ENCODE measurements at regions not wholly inside any gene's neighbourhood (a gene's known extent, or its start where the extent isn't known, plus 50 kb on each side); places are given as distances from the start of the nearest gene placed in this dataset.

DNA sequence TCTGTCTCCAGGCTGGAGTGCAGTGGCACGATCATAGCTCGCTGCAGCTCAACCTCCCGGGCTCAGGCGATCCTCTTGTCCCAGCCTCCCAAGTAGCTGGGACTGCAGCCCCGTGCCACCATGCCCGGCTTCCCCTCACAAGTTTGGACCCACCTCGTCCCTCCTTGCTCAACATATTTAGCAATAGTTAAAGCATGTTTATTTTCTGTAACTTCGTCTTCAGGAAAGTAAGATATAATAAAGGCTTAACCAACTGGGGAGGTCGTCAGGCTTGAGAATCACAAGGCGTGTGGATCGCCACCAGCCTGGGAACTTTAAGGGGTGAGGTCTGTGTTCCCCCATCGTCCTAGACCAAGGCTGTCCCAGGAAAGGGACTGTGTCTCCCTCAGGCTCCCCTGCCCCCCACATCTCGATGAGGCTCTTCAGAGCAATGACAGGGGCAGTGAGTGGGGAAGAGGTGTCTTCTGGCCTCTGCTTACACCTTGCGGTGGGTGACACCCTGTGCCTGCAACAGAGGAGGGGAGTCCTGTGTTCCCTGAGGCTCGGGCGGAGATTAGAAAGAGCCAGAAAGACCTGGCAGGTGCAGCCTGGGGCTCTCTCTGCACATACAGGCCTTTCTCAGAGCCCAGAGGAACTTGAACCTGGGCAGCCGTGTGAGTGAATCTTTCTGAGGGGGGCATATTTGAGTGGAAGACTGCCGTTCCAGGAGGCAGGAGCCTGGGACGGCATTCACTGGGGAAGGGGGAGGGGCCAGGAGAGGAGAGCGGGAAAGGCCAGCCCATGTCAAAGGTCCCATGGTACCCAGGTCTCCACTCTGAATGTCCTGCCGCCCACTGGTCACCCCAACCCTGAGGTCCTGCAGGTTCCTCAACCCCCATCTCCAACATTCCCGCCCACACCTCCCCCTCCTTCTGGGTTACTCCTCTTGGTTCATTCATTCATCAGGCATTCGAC, 152.3 kb downstream of the SMAD6 start (continued):
- TF ChIP-seq CEBPB (IDR thresholded peaks at IDR 0.05; ENCODE audit: low read depth) (no peak), CTCF (IDR thresholded peaks at IDR 0.05 in 2 of 3, conservative IDR thresholded peaks at IDR 0.05 in 1 of 3; ENCODE audit: borderline replicate concordance in 1 of 3, insufficient read depth in 1 of 3, low read depth in 2 of 3, low read length in 2 of 3) (no peak), ZFX (IDR thresholded peaks at IDR 0.05) (no peak), FOSL1 (IDR thresholded peaks at IDR 0.05; ENCODE audit: low read depth) (no peak), SIN3A (IDR thresholded peaks at IDR 0.05; ENCODE audit: low read depth) (no peak), EZH2phosphoT487 (IDR thresholded peaks at IDR 0.05; ENCODE audit: borderline replicate concordance) (no peak), TCF7L2 (IDR thresholded peaks at IDR 0.05; ENCODE audit: borderline replicate concordance, extremely low read depth, insufficient read depth, insufficient read length) (no peak), POLR2A (IDR thresholded peaks at IDR 0.05; ENCODE audit: borderline replicate concordance, extremely low read depth, insufficient read depth, insufficient read length) (no peak)

DNA sequence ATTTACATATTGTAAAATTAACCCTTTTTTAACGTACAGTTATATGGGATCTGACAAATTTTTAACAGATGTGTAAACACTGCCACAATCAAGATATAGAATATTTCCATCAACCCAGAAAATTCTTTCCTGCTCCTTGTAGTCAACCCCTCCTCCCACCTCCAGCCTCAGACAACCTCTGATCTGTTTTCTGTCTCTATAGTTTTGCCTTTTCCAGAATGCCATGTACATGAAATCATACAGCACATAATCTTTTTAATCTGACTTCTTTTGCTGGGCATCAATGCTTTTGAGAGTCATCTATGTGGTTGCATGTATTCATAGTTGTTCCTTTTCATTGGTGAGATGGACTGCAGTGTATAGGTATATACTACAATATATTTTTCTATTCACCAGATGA, 153.0 kb downstream of the SMAD6 start:
- no TSS peak for BruUV-seq (replicated peaks)
- POLR2A ChIA-PET = no interaction called here
- no peak for ATAC-seq
- TF ChIP-seq POLR2AphosphoS5 (IDR thresholded peaks at IDR 0.05; ENCODE audit: low read depth, low read length) (no peak), SIN3A (IDR thresholded peaks at IDR 0.05; ENCODE audit: low read depth) (no peak), YY1 (IDR thresholded peaks at IDR 0.05; ENCODE audit: extremely low read depth, insufficient replicate concordance, low read depth, low read length) (no peak), ELF1 (IDR thresholded peaks at IDR 0.05; ENCODE audit: borderline replicate concordance, low read depth) (no peak), SP1 (IDR thresholded peaks at IDR 0.05; ENCODE audit: low read depth) (no peak), CBX3 (IDR thresholded peaks at IDR 0.05; ENCODE audit: low read depth) (no peak), CEBPB (IDR thresholded peaks at IDR 0.05; ENCODE audit: low read depth) (no peak), RAD21 (IDR thresholded peaks at IDR 0.05; ENCODE audit: low read depth) (no peak), CTCF (IDR thresholded peaks at IDR 0.05 in 2 of 3, conservative IDR thresholded peaks at IDR 0.05 in 1 of 3; ENCODE audit: borderline replicate concordance in 1 of 3, insufficient read depth in 1 of 3, low read depth in 2 of 3, low read length in 2 of 3) (no peak), JUND (IDR thresholded peaks at IDR 0.05) (no peak), POLR2A (IDR thresholded peaks at IDR 0.05; ENCODE audit: borderline replicate concordance, extremely low read depth, insufficient read depth, insufficient read length) (no peak), SRF (IDR thresholded peaks at IDR 0.05; ENCODE audit: low read depth) (no peak), FOSL1 (IDR thresholded peaks at IDR 0.05; ENCODE audit: low read depth) (no peak), TCF7L2 (IDR thresholded peaks at IDR 0.05; ENCODE audit: borderline replicate concordance, extremely low read depth, insufficient read depth, insufficient read length) (no peak), ZFX (IDR thresholded peaks at IDR 0.05) (no peak), ZBTB33 (IDR thresholded peaks at IDR 0.05; ENCODE audit: extremely low read depth, insufficient replicate concordance, low read length) (no peak)

More for the DNA sequence above, 153.0 kb downstream of the SMAD6 start:
- H3K27me3 ChIP-seq (ENCODE audit: insufficient read depth, low read length) = no peaks in the 10 kb centered on the region
- no peaks in the 10 kb centered on the region for H3K36me3 ChIP-seq (ENCODE audit: control insufficient read depth in 1 of 2, insufficient read depth in 2 of 2, low read length in 2 of 2)
- H2AFZ ChIP-seq (ENCODE audit: low read depth, low read length, poor library complexity, severe bottlenecking) = no peak overlapping the region
- no peaks in the 10 kb centered on the region for H3K79me2 ChIP-seq (ENCODE audit: insufficient read depth, low read length)
- no peak overlapping the region for H3K27ac ChIP-seq (ENCODE audit: low read depth, low read length)
- H3K4me3 ChIP-seq (replicated peaks in 1 of 2; ENCODE audit: low read depth in 1 of 2, low read length in 2 of 2) = no peak overlapping the region
- CTCF ChIA-PET = no interaction called here
- no peak overlapping the region for H3K4me2 ChIP-seq (ENCODE audit: low read length)
- no peak overlapping the region for H3K9ac ChIP-seq (ENCODE audit: low read length)
- RAD21 ChIA-PET (ENCODE audit: low non-redundant PET in 1 of 2, low total read pairs in 2 of 2, uncharacterized antibody in 2 of 2, unreplicated experiment in 2 of 2) = no interaction called here
- no peak for DNase-seq (ENCODE audit: low read depth, low spot score)
- H3K9me2 ChIP-seq (ENCODE audit: insufficient read depth) = no peaks in the 10 kb centered on the region
- no peaks in the 10 kb centered on the region for H3K9me3 ChIP-seq (ENCODE audit: control insufficient read depth in 1 of 2, insufficient read depth in 1 of 2, low read depth in 1 of 2, low read length in 2 of 2)
- H3K4me1 ChIP-seq (ENCODE audit: control insufficient read depth in 1 of 2, insufficient read depth in 2 of 2, low read length in 2 of 2) = peaks cover 11 to 18% of the 10 kb centered on the region in 2 experiments; a peak in 3 of 4 replicates
- H4K20me1 ChIP-seq (ENCODE audit: insufficient read depth) = no peaks in the 10 kb centered on the region
- intact Hi-C loops (cut with micrococcal nuclease) = no loop called here
